Thyroid gland (tissue), 4 donors: ENCODE measurements at regions not wholly inside any gene's neighbourhood (a gene's known extent, or its start where the extent isn't known, plus 50 kb on each side); places are given as distances from the start of the nearest gene placed in this dataset.

Experiments used
- POLR2A ChIP-seq, 2 donors: fragments of 450-650 bp; IDR thresholded peaks; one replicate each; pipeline ENCODE4 v1.6.1; 2017; ENCODE audit warnings: antibody characterized with exemption in 2 of 2, mild to moderate bottlenecking in 2 of 2, moderate library complexity in 1 of 2
- TF ChIP-seq, protein P1 (sequence below), 6 experiments: fragments of 200-600 bp in 3 of 6; fragments of 450-650 bp in 3 of 6; sonication (generic) in 3 of 6; IDR thresholded peaks; one replicate each; pipeline ENCODE4 v1.5.1; 2016 to 2019; ENCODE audit warnings: antibody characterized with exemption in 6 of 6, mild to moderate bottlenecking in 2 of 6, inconsistent platforms in 1 of 6, moderate library complexity in 1 of 6

- TF ChIP-seq, protein P1, sequence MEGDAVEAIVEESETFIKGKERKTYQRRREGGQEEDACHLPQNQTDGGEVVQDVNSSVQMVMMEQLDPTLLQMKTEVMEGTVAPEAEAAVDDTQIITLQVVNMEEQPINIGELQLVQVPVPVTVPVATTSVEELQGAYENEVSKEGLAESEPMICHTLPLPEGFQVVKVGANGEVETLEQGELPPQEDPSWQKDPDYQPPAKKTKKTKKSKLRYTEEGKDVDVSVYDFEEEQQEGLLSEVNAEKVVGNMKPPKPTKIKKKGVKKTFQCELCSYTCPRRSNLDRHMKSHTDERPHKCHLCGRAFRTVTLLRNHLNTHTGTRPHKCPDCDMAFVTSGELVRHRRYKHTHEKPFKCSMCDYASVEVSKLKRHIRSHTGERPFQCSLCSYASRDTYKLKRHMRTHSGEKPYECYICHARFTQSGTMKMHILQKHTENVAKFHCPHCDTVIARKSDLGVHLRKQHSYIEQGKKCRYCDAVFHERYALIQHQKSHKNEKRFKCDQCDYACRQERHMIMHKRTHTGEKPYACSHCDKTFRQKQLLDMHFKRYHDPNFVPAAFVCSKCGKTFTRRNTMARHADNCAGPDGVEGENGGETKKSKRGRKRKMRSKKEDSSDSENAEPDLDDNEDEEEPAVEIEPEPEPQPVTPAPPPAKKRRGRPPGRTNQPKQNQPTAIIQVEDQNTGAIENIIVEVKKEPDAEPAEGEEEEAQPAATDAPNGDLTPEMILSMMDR (IDR thresholded peaks at IDR 0.05) = no peak
- TF ChIP-seq POLR2A (IDR thresholded peaks at IDR 0.05) = no peak
Observed at GRCh38 chr18:41783065-41783818, 171.8 kb upstream of the PIK3C3 start.
